Erythroblast (primary cell): ENCODE measurements at regions not wholly inside any gene's neighbourhood (a gene's known extent, or its start where the extent isn't known, plus 50 kb on each side); places are given as distances from the start of the nearest gene placed in this dataset.

Experiments
- GATA1 ChIP-seq: IDR thresholded peaks from 2 replicates; pipeline ENCODE4 v1.6.1; 2011; ENCODE audit warnings: low read depth, mild to moderate bottlenecking, control low read depth, low read length, moderate library complexity
- POLR2A ChIP-seq: IDR thresholded peaks from 2 replicates; pipeline ENCODE4 v1.6.1; 2011; ENCODE audit warnings: mild to moderate bottlenecking, low read length

- TF ChIP-seq POLR2A (no peak), GATA1 (no peak)
Measured at GRCh38 chr18:42231796-42232195, 276.8 kb downstream of the PIK3C3 start.
